ENCODE measurements at regions not wholly inside any gene's neighbourhood (a gene's known extent, or its start where the extent isn't known, plus 50 kb on each side); places are given as distances from the start of the nearest gene placed in this dataset.
"Not testable (repeated sequence)": the region's sequence is repeated elsewhere in the genome, so short reads cannot be mapped to it uniquely, and the experiment has no call there.

DNA sequence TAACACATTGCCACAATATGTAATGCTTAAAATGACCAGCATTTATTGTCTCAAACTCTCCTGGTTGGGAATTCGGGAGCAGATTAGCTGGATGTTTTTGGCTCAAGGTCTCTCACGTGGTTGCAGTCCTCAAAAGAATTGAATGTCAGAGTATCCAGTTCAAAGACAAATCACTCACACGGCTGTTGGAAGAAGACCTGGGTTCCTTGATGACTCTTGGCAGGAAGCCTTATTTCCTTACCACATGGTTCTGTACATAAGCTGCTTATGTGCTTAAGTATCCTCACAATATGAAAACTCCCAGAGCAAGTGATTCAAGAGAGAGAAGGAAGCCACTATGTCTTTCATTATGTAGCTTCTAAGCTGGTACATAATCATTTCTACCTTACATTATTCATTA lies 230.3 kb upstream of the PTPRD start:
- DNase-seq: peak; percentile 79

DNA sequence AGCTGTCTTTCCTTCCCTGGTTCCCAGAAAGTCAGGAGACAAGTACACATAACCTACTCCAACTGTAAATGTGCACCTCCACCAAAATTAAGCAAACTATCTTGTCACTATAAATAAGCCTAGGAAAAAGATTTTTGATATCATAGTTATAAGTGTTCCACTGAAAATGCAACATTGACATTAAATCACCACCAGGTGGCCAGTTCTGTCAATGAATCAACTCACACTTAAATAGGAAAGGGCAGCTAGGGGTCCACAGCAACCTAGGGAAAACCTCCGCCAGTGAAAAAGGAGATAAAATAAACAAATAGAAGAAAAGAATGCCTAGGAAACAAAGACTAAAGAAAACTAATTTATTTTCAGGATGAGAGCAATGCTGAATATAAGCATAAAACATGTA lies 243.0 kb upstream of the PTPRD start:
- DNase-seq: peak; percentile 31

- no peak for DNase-seq
Measured at GRCh38 chr9:10858817-10859216, 246.0 kb upstream of the PTPRD start.

DNA sequence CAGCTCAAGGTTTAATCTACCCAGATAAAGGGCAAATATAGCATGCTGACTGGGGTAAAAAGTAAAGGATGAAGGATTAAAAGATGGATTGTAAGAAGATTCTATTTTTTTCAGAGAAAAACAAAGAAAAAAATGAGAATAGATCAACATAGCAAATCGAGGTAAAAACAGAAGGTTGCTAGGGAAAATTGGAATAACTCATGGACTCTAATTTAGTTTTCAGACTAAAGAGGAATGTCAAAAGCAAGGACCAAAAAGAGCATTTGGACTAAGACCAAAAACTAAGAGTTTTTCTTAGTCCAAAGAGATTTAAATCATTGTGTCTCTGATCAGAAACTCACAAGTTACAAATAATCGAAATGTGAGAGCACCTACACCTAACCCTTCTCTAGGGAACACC lies 250.7 kb upstream of the PTPRD start:
- no peak for DNase-seq

GRCh38 chr9:10867194-10867593 lies 254.4 kb upstream of the PTPRD start:
- DNase-seq: no peak

DNA sequence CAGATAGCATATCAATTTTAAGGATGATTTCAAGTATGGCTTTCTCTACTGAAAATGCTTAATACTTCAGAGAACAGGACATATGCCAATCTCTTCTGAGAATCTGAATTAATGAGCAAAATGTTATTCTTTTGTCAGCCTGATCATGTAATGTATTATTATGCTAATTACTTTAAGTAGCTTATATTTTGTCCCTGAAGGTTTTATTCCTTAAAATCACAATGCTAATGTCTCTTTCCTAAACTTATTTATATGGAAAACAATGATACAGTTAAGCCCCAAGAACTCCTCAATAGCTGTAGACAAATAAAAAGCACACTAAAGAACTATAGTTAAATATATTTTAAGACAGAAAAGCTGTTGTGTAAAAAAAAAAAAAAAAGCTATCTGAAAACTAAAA lies 256.9 kb upstream of the PTPRD start:
- no peak for DNase-seq

DNA sequence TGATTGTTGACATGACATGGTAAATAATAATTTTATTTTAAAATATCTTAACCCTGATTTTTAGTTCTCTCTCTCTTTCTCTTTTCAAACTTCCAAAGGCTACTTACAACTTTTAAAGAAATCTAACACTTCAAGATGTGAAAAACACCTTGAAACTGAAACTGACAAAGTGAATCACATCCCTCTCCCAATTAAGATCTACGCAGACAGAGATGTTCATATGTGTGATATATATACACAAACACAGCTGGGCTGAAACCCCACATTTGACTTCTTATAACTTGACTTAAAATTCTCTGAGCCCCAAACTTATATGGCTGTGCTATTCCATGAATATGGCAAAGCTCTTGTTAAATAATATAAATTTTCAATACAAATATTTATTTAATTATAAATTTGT lies 261.2 kb upstream of the PTPRD start:
- no peak for DNase-seq

GRCh38 chr9:10875752-10876151 lies 262.9 kb upstream of the PTPRD start:
- peak; percentile 21 for DNase-seq

GRCh38 chr9:10876333-10876732 lies 263.5 kb upstream of the PTPRD start:
- no peak for DNase-seq

DNA sequence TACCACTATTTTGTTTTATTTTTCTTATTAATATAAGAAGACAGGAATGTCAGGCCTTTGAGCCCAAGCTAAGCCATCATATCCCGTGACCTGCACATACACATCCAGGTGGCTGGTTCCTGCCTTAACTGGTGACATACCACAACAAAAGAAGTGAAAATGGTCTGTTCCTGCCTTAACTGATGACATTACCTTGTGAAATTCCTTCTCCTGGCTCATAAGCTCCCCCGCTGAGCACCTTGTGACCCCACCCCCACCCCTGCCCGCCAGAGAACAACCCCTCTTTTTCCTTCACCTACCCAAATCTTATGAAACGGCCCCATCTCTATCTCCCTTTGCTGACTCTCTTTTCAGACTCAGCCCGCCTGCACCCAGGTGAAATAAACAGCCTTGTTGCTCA lies 277.5 kb upstream of the PTPRD start:
- not testable (repeated sequence) for DNase-seq

DNA sequence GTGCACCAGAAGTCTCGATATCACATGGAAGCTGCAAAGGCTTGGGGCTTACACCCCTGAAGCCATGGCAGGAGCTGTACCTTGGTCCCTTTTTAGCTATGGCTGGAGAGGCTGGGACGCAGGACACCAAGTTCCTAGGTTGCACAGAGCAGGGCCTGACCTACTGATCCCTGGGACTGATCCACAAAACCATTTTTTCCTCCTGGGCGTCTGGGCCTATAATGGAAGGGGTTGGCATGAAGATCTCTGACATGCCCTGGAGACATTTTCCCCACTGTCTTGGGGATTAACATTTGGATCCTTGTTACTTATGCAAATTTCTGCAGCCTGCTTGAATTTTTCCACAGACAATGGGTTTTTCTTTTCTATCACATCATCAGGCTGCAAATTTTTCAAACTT lies 286.7 kb upstream of the PTPRD start:
- DNase-seq: no peak

- DNase-seq: no peak
Measured at GRCh38 chr9:10903969-10904368, 291.2 kb upstream of the PTPRD start.

- DNase-seq: no peak
Measured at GRCh38 chr9:10910779-10911178, 298.0 kb upstream of the PTPRD start.

DNA sequence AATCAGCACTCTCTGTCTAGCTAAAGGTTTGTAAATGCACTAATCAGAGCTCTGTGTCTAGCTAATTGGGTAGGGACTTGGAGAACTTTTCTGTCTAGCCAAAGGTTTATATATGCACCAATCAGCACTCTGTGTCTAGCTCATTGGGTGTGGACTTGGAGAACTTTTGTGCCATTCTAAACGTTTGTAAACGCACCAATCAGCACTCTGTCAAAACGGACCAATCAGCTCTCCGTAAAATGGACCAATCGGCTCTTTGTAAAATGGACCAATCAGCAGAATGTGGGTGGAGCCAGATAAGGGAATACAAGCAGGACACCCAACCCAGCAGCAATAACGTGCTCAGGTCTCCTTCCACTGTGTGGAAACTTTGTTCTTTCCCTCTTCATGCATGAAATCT lies 298.6 kb upstream of the PTPRD start:
- no peak for DNase-seq

- DNase-seq: no peak
Measured at GRCh38 chr9:10917001-10917400, 304.2 kb upstream of the PTPRD start.

DNA sequence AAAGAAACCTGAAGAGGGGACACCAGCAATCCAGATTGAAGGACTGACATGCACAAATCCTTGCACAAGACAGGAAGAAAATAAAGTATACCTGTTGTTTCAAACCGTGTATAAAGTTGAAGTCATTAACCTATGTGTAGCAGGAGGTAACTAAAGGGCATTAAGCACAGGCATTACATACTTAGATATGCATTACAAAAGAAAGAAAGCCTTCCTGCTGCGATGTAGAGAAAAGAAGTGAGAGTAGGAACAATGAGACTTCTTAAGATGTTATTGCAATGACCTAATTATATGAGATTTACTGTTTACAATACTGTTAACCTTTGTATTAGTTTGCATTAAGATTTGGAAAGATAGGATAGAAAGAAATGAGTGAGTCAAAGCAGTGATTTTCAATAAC lies 308.9 kb upstream of the PTPRD start:
- DNase-seq: no peak

DNA sequence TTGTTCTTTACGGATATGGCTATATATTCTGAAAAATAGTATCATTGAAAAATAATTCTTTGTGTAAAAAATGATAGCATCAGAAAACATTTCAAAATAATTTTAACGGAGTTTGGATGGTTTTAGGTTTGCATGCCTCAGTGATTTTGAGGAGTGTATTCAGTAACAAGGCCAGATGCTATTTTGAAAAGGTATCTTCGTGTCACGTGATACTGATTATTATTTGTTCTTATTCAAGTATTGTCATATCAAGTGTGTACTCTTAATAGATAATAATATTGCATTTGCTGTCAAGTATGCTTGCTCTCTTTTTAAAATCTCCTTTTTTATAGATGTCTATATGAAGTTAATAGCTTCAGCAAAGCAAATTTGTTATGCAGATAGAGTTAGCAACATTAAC lies 313.1 kb upstream of the PTPRD start:
- DNase-seq: no peak

GRCh38 chr9:10928372-10928771 lies 315.6 kb upstream of the PTPRD start:
- no peak for DNase-seq

- DNase-seq: no peak
Measured at GRCh38 chr9:10930081-10930480, 317.3 kb upstream of the PTPRD start.

DNA sequence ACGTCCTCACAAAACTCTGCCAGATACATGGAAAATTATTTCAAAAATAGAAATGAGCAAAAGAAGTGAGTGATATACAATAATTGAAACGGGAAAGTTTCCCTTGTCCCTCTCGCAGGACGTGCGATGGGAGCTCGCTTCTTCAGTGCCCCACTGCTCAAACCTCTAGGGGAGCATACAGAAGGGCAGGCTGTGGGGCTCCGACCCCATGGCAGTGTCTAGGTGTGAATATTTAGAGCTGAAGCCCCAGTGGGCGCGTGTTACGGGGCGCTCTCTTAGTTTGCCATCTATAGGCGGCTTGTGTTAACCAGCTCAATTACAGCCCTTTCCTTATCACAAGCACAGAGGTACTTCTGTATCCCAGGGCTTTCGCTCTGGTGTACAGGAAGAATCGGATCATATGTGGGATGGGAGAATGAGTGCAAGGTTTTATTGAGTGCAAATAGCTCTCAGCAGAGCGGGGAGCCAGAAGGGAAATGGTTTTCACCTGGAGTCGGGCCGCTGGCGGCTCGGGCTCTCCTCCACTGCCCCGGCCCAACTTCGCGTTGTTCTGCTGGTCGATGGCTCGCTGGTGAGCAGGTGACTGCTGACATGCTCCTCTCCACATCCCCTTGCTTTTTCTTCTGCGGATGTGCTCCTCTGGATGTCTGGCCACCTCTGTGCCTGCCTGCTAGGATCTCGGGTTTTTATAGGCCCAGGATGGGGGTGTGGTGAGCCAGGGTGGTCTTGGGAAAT lies 334.0 kb upstream of the PTPRD start:
- no peak for DNase-seq

- no peak for DNase-seq
Measured at GRCh38 chr9:10957878-10958277, 345.1 kb upstream of the PTPRD start.

GRCh38 chr9:10961883-10962282 lies 349.1 kb upstream of the PTPRD start:
- DNase-seq: no peak

- no peak for DNase-seq
Measured at GRCh38 chr9:10983251-10983650, 370.4 kb upstream of the PTPRD start.

- DNase-seq: no peak
Measured at GRCh38 chr9:10999646-11000045, 386.8 kb upstream of the PTPRD start.

DNA sequence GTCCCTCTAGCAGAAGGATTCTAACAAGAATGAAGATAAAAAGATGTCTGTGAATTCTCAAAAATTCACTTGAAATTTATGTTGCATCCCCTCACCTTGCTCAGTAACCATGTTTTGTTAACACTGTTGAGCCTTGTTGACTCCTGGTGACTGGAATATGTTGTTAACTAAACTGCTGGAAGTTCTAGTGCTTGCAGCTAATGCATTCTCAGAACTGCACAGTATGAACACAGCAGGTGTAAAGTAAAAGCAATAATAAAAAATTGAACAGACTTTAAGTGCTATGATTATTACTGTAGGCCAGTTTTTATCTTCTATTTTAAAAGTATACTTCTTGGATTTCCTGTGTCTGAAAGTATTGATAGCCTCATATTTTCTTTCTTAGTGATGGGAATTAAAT lies 388.7 kb upstream of the PTPRD start:
- no peak for DNase-seq

- no peak for DNase-seq
Measured at GRCh38 chr9:11002705-11003104, 389.9 kb upstream of the PTPRD start.
